Ovary (tissue), 3 donors: ENCODE measurements at regions not wholly inside any gene's neighbourhood (a gene's known extent, or its start where the extent isn't known, plus 50 kb on each side); places are given as distances from the start of the nearest gene placed in this dataset.

ENCODE experiments used
- EP300 ChIP-seq: sonication (generic); formaldehyde crosslinking; IDR thresholded peaks from one replicate; pipeline ENCODE4 v1.6.1; 2017; ENCODE audit warnings: antibody characterized with exemption
- POLR2A ChIP-seq: fragments of 450-650 bp; IDR thresholded peaks from one replicate; pipeline ENCODE4 v1.6.1; 2017; ENCODE audit warnings: antibody characterized with exemption, mild to moderate bottlenecking, moderate library complexity
- TF ChIP-seq, protein P1 (sequence below), 3 donors: fragments of 450-650 bp in 2 of 3; fragments of 200-600 bp in 1 of 3; IDR thresholded peaks; one replicate each; pipeline versions ENCODE4 v1.5.1 to v1.8.0; 2016 to 2022; ENCODE audit warnings: antibody characterized with exemption in 3 of 3, mild to moderate bottlenecking in 1 of 3
- donor health status: DM: no; HTN: no; CAD: no.

DNA sequence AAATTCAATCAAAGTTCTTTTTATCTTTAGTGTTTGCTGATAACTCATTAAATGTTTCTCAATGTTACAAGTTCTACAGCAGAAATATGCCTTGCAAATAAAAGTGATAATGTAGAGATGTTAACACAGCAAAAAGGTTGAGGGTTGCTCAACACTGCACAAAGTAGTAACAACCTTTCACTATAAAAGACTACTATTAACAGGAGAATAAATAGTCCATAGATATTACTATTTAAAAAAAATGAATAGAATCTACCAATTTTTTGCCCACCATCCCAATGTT, 378.1 kb downstream of the RBM43 start:
- TF ChIP-seq, protein P1, sequence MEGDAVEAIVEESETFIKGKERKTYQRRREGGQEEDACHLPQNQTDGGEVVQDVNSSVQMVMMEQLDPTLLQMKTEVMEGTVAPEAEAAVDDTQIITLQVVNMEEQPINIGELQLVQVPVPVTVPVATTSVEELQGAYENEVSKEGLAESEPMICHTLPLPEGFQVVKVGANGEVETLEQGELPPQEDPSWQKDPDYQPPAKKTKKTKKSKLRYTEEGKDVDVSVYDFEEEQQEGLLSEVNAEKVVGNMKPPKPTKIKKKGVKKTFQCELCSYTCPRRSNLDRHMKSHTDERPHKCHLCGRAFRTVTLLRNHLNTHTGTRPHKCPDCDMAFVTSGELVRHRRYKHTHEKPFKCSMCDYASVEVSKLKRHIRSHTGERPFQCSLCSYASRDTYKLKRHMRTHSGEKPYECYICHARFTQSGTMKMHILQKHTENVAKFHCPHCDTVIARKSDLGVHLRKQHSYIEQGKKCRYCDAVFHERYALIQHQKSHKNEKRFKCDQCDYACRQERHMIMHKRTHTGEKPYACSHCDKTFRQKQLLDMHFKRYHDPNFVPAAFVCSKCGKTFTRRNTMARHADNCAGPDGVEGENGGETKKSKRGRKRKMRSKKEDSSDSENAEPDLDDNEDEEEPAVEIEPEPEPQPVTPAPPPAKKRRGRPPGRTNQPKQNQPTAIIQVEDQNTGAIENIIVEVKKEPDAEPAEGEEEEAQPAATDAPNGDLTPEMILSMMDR (IDR thresholded peaks at IDR 0.05): no peak
- TF ChIP-seq POLR2A: no peak
- TF ChIP-seq EP300: no peak
